Peyer's patch (tissue), 4 donors: ENCODE measurements at regions not wholly inside any gene's neighbourhood (a gene's known extent, or its start where the extent isn't known, plus 50 kb on each side); places are given as distances from the start of the nearest gene placed in this dataset.

Experiments used
- DNase-seq, 3 donors: peaks; one replicate each; pipeline ENCODE4 v3.0.0-alpha.2; 2017 to 2019
- H3K27ac ChIP-seq, 4 donors: fragments of 200-600 bp; sonication (generic); one replicate each; pipeline ENCODE4 v1.5.1; 2016 to 2019
- H3K27me3 ChIP-seq, 2 donors: fragments of 200-600 bp; sonication (generic); one replicate each; pipeline ENCODE4 v1.5.1; 2019
- H3K36me3 ChIP-seq, 3 donors: fragments of 200-600 bp; sonication (generic); one replicate each; pipeline ENCODE4 v1.5.1; 2016 to 2019
- H3K4me1 ChIP-seq, 4 donors: fragments of 200-600 bp; sonication (generic); one replicate each; pipeline ENCODE4 v1.5.1; 2016 to 2019
- H3K4me3 ChIP-seq, 4 donors: fragments of 200-600 bp; sonication (generic); 1 replicate in 3 of 4; 2 replicates in 1 of 4; pipeline ENCODE4 v1.5.1; 2016 to 2019; ENCODE audit warnings: mild to moderate bottlenecking in 1 of 4
- H3K9me3 ChIP-seq, 4 donors: fragments of 200-600 bp; sonication (generic); one replicate each; pipeline ENCODE4 v1.5.1; 2016 to 2019; ENCODE audit warnings: mild to moderate bottlenecking in 1 of 4
- POLR2A ChIP-seq, 2 donors: fragments of 450-650 bp; IDR thresholded peaks; one replicate each; pipeline ENCODE4 v1.5.1; 2017; ENCODE audit warnings: antibody characterized with exemption in 2 of 2, mild to moderate bottlenecking in 2 of 2, moderate library complexity in 2 of 2
- TF ChIP-seq, protein P1 (sequence below), 6 experiments: fragments of 450-650 bp in 4 of 6; fragments of 200-600 bp in 2 of 6; sonication (generic) in 1 of 6; IDR thresholded peaks; one replicate each; pipeline ENCODE4 v1.5.1; 2017 to 2019; ENCODE audit warnings: antibody characterized with exemption in 6 of 6, mild to moderate bottlenecking in 3 of 6, moderate library complexity in 1 of 6

DNA sequence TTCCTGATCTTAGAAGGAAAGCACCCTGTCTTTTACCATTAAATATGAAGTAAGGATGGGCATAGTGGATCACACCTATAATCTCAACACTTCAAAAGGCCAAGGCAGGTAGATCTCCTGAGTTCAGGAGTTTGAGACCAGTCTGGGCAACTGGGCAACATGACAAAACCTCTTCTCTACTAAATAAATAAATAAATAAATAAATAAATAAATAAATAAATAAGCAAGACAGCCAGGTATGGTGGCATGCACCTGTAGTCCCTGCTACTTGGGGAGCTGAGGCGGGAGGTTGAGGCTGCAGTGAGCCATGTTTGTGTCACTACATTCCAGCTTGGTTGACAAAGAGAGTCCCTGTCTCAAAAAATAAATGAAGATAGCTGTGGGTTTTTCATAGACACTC, 313.1 kb downstream of the RPS24 start:
- H3K9me3 ChIP-seq: no peaks in the 10 kb centered on the region
- no peak overlapping the region for H3K27ac ChIP-seq
- H3K27me3 ChIP-seq: no peaks in the 10 kb centered on the region
- H3K4me3 ChIP-seq: no peak overlapping the region
- H3K36me3 ChIP-seq: no peaks in the 10 kb centered on the region
- TF ChIP-seq, protein P1, sequence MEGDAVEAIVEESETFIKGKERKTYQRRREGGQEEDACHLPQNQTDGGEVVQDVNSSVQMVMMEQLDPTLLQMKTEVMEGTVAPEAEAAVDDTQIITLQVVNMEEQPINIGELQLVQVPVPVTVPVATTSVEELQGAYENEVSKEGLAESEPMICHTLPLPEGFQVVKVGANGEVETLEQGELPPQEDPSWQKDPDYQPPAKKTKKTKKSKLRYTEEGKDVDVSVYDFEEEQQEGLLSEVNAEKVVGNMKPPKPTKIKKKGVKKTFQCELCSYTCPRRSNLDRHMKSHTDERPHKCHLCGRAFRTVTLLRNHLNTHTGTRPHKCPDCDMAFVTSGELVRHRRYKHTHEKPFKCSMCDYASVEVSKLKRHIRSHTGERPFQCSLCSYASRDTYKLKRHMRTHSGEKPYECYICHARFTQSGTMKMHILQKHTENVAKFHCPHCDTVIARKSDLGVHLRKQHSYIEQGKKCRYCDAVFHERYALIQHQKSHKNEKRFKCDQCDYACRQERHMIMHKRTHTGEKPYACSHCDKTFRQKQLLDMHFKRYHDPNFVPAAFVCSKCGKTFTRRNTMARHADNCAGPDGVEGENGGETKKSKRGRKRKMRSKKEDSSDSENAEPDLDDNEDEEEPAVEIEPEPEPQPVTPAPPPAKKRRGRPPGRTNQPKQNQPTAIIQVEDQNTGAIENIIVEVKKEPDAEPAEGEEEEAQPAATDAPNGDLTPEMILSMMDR (IDR thresholded peaks at IDR 0.05): no peak
- no peak for TF ChIP-seq POLR2A (IDR thresholded peaks at IDR 0.05)
- H3K4me1 ChIP-seq: no peaks in the 10 kb centered on the region
- peak in 1 of 3 donors; percentile 5 for DNase-seq

DNA sequence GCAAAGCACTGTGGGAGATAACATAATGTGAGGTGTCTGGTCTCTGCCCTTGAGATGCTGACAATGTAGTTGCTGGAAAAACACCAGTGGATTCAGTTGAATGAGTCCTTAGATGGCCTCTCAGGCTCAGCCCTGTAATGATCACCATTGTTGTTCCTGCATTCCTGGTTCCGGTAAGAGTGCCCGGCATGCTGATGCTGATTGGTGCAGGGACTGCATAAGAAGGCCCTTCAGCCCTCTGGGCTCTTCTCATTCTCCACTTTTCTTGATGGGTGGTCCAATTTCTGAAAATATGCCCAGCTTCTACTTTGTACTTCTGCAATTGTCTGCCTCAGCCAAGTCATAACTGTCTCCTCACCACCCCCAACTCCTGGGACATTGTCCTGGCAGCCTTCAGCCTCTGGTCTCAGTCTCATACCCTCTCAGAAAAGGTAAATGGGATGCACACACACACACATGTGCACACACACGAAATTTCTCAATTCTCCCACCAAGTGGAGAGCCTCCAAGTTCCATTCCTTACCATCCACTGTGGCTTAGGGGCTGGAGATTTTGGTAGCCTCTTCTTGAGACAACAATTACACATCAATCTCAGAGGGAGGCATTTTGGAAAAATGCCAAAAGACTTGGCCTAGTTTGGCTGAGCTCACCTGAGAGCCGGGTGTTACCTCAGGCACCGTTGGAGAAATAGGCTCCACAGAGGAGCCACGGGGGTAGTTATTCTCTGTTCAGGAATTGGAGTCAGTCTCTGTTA, 314.9 kb downstream of the RPS24 start:
- H3K27ac ChIP-seq: no peak overlapping the region
- no peaks in the 10 kb centered on the region for H3K9me3 ChIP-seq
- no peaks in the 10 kb centered on the region for H3K27me3 ChIP-seq
- H3K4me3 ChIP-seq: no peak overlapping the region
- no peaks in the 10 kb centered on the region for H3K4me1 ChIP-seq
- TF ChIP-seq, protein P1 (IDR thresholded peaks at IDR 0.05): no peak
- TF ChIP-seq POLR2A (IDR thresholded peaks at IDR 0.05): no peak
- no peaks in the 10 kb centered on the region for H3K36me3 ChIP-seq
- peak in 1 of 3 donors; percentile 3 for DNase-seq

DNA sequence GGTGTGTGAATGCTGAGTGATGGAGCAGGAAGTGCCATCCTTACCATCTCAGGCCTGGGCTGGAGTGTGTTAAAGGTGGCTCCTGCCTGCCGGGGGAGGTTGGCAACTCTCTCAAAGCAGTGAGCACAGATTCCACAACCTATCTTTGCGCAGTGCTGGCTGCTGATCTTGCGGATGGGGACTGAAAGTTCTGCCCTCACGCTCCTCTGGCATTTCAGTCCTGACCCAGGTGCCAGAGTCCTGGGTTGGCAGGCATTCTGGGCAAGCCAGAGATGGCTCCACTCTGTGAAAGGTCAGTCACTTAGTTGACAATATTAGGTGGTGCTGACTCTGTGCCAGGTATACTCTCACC, 315.5 kb downstream of the RPS24 start:
- Histone ChIP-seq H3K4me3 (no peak overlapping the region), H3K4me1 (no peaks in the 10 kb centered on the region), H3K27ac (no peak overlapping the region), H3K36me3 (no peaks in the 10 kb centered on the region), H3K9me3 (no peaks in the 10 kb centered on the region), H3K27me3 (no peaks in the 10 kb centered on the region)
- TF ChIP-seq, protein P1 (IDR thresholded peaks at IDR 0.05): no peak
- TF ChIP-seq POLR2A (IDR thresholded peaks at IDR 0.05): no peak
- DNase-seq: peak in 1 of 3 donors; percentile 13

DNA sequence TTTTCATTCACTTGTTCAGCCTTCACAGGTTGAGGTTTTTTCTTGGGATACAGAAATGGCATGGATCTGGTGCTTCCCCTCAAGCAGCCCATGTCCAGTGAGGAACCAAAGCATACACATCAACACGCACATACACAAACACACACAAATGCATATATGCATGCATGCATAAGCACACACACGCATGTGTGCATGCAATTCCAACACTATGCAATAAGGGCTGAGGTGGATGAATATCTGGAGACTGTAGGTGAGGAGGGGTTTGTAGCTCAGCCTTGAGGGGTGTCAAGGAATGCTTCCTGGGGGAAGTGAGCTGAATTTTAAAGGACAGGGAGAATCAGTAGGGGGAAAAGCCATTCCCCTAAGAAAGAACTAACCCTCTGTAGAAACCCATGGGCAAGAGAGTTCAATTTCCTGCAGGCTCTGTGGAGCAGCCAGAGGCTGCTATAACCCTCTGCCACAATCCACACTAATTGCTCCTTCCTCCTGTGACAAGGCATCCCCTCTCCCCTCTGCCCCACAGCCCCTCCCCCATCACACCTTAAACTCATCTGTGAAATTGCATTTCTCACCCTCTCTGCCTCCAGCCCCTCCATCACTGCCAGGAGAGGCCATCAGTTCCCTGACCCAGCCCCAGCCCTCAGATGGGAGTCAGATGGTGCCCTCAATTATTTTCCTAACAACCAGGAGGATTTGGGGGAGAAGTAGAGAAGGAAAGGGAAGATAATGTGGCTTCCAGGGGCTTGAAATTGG, 316.4 kb downstream of the RPS24 start:
- no peaks in the 10 kb centered on the region for H3K9me3 ChIP-seq
- H3K27ac ChIP-seq: no peak overlapping the region
- no peak for TF ChIP-seq POLR2A (IDR thresholded peaks at IDR 0.05)
- TF ChIP-seq, protein P1 (IDR thresholded peaks at IDR 0.05): no peak
- no peaks in the 10 kb centered on the region for H3K36me3 ChIP-seq
- H3K27me3 ChIP-seq: no peaks in the 10 kb centered on the region
- peak in 1 of 3 donors; percentile 17 for DNase-seq
- H3K4me1 ChIP-seq: no peaks in the 10 kb centered on the region
- no peak overlapping the region for H3K4me3 ChIP-seq

DNA sequence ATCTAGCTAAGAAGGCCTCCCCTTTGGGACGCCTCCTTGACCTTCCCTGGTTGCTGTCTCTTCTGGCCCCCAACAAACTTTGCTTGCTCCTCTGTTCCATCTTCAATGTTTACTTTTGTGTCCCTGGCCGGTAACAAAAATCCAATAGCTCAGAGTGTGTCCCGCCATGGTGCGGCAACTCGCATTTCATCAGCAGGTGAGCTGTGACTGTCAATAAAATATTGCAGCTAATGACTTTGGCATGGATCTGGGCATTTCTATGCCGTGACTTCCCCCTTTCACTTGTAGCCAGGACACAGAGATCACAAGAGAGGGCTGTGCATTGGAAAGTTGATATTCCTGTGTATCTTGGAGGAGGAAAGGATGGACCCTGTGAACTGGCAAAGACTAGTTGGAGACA, 317.6 kb downstream of the RPS24 start:
- no peak for DNase-seq

More for the DNA sequence above, 317.6 kb downstream of the RPS24 start:
- H3K4me1 ChIP-seq: no peaks in the 10 kb centered on the region
- no peaks in the 10 kb centered on the region for H3K36me3 ChIP-seq
- TF ChIP-seq, protein P1 (IDR thresholded peaks at IDR 0.05): no peak
- H3K27me3 ChIP-seq: no peaks in the 10 kb centered on the region
- no peak overlapping the region for H3K4me3 ChIP-seq
- H3K9me3 ChIP-seq: no peaks in the 10 kb centered on the region
- no peak overlapping the region for H3K27ac ChIP-seq
